Activated B cell treated with CpG ODN at 0.5 μM for 24 hours (primary cell): ENCODE measurements at regions not wholly inside any gene's neighbourhood (a gene's known extent, or its start where the extent isn't known, plus 50 kb on each side); places are given as distances from the start of the nearest gene placed in this dataset.

Source experiments
- ATAC-seq: fragments of 200-7000 bp; cut with Tn5 transposase; one replicate; pipeline ENCODE4 v1.10.0; 2021; ENCODE audit warnings: low read depth, mild to moderate bottlenecking, moderate library complexity
- CTCF ChIA-PET: fragments of 350-600 bp; sonication (Branson Sonifier 250); formaldehyde crosslinking; loops from one replicate; lab custom pipeline; 2021; ENCODE audit warnings: antibody characterized with exemption; lab: Charles Lee
- POLR2A ChIA-PET: fragments of 350-600 bp; sonication (Branson Sonifier 250); formaldehyde crosslinking; loops from one replicate; lab custom pipeline; 2021; ENCODE audit warnings: antibody characterized with exemption; lab: Charles Lee
- DNase-seq: peaks from one replicate; pipeline ENCODE4 v3.0.0; 2022
- H3K27ac Mint-ChIP-seq: one replicate; pipeline ENCODE4 v1.8.0; 2020; ENCODE audit warnings: mixed read lengths
- H3K27me3 Mint-ChIP-seq: one replicate; pipeline ENCODE4 v1.8.0; 2021; ENCODE audit warnings: mixed read lengths
- H3K36me3 Mint-ChIP-seq: one replicate; pipeline ENCODE4 v1.8.0; 2021; ENCODE audit warnings: low read depth, mixed read lengths
- H3K4me1 Mint-ChIP-seq: one replicate; pipeline ENCODE4 v1.8.0; 2021; ENCODE audit warnings: mixed read lengths
- H3K4me3 Mint-ChIP-seq: one replicate; pipeline ENCODE4 v1.8.0; 2020; ENCODE audit warnings: mild to moderate bottlenecking, mixed read lengths
- H3K9me3 Mint-ChIP-seq: one replicate; pipeline ENCODE4 v1.8.0; 2020; ENCODE audit warnings: mixed read lengths
- intact Hi-C: fragments of 100-400 bp; cut with micrococcal nuclease; formaldehyde crosslinking; loops from one replicate; pipeline ENCODE4 v1.15.1; 2024
- TF ChIP-seq, protein P1 (sequence below): fragments of 200-600 bp; IDR thresholded peaks from one replicate; pipeline ENCODE4 v1.8.0; 2022; ENCODE audit warnings: antibody characterized with exemption, mild to moderate bottlenecking

DNA sequence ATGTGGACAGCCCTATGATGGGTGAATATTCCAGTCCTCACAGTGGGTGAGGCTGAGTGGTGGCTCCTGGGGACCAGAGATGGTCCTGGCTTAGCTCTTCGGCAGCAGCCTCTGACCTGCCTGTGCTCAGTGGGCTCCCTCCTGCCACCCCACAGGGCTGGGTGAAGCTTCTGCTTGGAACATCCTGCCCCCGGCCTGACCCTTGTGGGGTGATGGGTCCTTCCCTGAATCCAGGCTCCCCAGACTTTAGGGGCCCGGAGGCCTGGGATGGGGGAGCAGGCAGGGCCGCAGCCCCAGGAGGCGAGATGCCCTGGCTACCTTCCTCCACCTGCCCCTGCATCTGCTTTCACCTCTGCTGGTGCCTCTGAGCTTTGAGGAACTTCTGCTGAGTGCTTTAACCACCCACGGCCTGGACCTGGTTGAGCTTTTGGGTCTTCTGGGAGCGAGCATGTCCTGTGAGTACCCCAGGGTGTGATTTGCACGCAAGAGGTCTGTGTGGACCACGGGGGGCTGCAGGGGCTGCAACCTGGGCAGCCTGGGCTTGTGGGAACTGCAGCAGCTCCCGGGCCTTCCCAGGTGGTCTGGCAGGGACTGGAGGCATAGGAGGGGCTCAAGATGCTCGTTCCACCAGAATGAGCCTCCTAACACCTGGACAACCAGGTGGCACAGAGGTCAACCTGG is 159.5 kb downstream of the KIF26A start:
- no peaks in the 10 kb centered on the region for H3K36me3 Mint-ChIP-seq
- H3K27ac Mint-ChIP-seq, result no peak overlapping the region
- H3K4me1 Mint-ChIP-seq, result no peaks in the 10 kb centered on the region
- no peaks in the 10 kb centered on the region for H3K9me3 Mint-ChIP-seq
- TF ChIP-seq, protein P1, sequence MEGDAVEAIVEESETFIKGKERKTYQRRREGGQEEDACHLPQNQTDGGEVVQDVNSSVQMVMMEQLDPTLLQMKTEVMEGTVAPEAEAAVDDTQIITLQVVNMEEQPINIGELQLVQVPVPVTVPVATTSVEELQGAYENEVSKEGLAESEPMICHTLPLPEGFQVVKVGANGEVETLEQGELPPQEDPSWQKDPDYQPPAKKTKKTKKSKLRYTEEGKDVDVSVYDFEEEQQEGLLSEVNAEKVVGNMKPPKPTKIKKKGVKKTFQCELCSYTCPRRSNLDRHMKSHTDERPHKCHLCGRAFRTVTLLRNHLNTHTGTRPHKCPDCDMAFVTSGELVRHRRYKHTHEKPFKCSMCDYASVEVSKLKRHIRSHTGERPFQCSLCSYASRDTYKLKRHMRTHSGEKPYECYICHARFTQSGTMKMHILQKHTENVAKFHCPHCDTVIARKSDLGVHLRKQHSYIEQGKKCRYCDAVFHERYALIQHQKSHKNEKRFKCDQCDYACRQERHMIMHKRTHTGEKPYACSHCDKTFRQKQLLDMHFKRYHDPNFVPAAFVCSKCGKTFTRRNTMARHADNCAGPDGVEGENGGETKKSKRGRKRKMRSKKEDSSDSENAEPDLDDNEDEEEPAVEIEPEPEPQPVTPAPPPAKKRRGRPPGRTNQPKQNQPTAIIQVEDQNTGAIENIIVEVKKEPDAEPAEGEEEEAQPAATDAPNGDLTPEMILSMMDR, result no peak
- no peak overlapping the region for H3K4me3 Mint-ChIP-seq
- H3K27me3 Mint-ChIP-seq, result peaks cover 3% of the 10 kb centered on the region
- POLR2A ChIA-PET, result no interaction called here
- DNase-seq, result no peak
- CTCF ChIA-PET, result no interaction called here
- intact Hi-C loops, result no loop called here
- no peak for ATAC-seq

DNA sequence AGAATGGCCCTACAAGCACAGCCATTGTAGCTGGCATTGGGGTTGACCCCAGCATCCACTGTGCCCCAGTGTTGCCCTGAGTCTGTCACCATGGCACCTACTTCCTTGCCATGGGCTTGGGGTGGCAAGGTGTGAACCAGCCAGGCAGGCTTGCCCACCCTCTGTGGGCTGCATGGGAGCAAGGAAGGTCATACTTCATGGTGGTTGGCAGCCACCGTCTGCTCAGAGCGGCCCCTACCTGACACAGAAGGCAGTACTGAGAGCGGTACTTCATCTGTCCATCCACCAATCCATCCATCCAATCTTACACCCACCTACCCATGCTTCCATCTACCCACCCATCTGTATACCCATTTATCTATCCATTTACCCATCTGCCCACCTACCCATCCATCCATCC is 160.1 kb downstream of the KIF26A start:
- POLR2A ChIA-PET, result no interaction called here
- Mint-ChIP-seq H3K9me3 (no peaks in the 10 kb centered on the region), H3K27me3 (peaks cover 2% of the 10 kb centered on the region), H3K4me1 (no peaks in the 10 kb centered on the region), H3K27ac (no peak overlapping the region), H3K4me3 (no peak overlapping the region), H3K36me3 (no peaks in the 10 kb centered on the region)
- CTCF ChIA-PET, result no interaction called here
- DNase-seq (no peak), ATAC-seq (no peak)
- intact Hi-C loops, result no loop called here
- TF ChIP-seq, protein P1, result no peak

DNA sequence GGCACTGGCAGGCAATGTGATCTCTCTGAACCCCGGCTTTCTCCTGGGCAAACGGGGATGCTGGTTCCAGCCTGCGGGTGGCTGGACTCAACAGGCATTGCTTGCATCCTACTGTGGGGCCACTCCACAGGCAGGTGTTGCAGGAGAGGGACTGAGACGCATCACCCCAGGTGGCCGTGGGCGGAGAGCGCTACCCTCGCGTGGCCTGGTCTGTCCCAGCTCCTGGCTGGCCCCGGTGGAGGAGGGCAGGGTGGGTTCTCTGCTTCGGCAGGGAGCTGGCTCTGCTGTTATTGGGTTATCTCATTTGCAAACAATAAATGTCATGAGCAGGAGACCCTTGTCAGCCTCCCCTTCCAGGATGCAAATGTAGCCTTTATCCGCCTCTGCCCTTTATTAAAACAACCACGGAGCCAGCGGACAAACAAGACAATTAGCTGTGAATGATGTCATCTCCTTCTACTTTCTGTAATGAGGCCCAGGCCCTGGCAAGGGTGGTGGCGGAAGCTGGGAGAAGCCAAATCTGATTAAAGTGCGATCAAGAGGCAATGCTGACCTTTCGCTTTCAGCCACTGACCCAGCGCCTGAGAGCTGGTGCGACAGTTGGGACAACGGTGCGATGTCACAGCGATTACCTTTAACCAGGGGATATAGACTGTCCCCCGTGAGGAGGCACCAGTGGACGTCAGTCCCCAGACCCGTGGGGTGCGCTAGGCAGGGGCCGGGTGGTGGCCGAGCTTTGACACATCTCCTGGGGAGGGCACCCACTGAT is 161.8 kb downstream of the KIF26A start:
- no peak overlapping the region for H3K27ac Mint-ChIP-seq
- H3K4me1 Mint-ChIP-seq, result no peaks in the 10 kb centered on the region
- peaks cover under 1% of the 10 kb centered on the region for H3K27me3 Mint-ChIP-seq
- no peak overlapping the region for H3K4me3 Mint-ChIP-seq
- no peaks in the 10 kb centered on the region for H3K9me3 Mint-ChIP-seq
- CTCF ChIA-PET, result no interaction called here
- DNase-seq (no peak), ATAC-seq (no peak)
- H3K36me3 Mint-ChIP-seq, result no peaks in the 10 kb centered on the region
- intact Hi-C loops, result no loop called here
- POLR2A ChIA-PET, result no interaction called here
- TF ChIP-seq, protein P1, result no peak

DNA sequence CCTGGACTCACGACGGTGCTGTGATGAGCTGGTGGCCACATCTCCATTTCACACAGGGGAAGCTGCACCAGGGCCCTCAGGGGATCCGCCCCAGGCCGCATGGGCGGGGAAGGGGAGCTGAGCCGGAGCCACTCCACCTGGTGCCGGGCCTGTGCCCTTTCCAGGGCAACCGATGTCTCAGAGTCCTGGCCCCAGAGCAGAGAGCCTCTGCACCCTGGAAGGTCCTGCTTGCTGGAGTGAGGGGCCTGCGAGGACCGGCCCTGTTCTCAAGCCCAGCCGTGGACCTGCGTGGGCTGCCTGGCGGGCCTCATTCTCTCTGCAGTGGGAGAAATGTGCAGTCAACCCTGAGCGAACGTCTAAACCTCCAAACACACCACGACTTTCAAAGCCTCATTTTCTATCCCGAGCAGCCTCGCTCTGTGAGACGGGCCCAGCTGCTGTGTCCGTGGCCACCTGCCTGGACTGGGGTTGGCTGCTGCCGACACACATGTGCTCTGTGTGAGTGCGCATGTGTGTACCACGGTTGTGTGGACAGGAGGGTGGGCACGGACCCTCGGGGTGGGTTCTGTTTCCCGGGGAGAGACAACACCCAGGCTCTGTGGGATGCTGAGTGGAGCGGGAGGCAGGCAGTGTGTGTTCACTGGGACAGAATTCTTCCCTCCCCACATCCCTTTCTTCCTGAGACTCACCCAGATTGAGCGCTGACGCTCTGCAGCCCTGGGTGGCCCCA is 163.5 kb downstream of the KIF26A start:
- H3K4me1 Mint-ChIP-seq, result no peaks in the 10 kb centered on the region
- H3K36me3 Mint-ChIP-seq, result no peaks in the 10 kb centered on the region
- TF ChIP-seq, protein P1, result no peak
- no peaks in the 10 kb centered on the region for H3K27me3 Mint-ChIP-seq
- no peaks in the 10 kb centered on the region for H3K9me3 Mint-ChIP-seq
- H3K27ac Mint-ChIP-seq, result no peak overlapping the region
- POLR2A ChIA-PET, result no interaction called here
- intact Hi-C loops, result no loop called here
- no peak for ATAC-seq
- H3K4me3 Mint-ChIP-seq, result no peak overlapping the region
- DNase-seq, result no peak
- CTCF ChIA-PET, result no interaction called here

DNA sequence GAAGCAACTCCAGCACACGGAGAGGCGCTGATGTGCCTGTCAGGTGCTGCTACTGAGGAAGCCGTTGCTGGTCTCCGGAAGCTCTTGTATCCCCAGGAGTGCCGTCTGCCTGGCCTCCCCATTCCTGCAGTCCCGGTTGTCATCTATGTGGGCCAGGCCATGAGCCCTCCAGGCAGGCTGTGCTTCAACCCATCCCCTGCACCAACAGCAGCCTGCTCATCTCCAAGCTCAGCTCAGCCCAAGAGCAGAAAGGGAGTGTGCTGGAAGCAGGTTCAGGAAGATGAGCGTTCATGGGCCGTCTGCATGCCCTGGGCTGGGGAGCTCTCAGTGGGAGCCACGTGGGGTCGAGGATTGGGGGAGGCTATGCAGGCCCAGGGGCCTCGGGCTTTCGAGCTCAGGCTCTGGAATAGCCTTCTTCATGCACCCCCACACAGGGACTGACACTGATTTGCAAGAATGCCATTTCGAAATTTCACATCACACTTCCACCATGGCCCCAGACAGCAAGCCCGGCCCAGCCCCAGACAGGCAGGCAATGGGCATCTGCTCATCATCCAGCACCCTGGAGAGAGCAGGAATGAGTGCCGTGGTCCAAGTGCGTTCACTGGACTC is 164.5 kb downstream of the KIF26A start:
- ChIA-PET POLR2A (no interaction called here), CTCF (no interaction called here)
- intact Hi-C loops, result no loop called here
- DNase-seq, result no peak
- TF ChIP-seq, protein P1, result no peak
- Mint-ChIP-seq H3K27ac (no peak overlapping the region), H3K36me3 (no peaks in the 10 kb centered on the region), H3K4me3 (no peak overlapping the region), H3K27me3 (no peaks in the 10 kb centered on the region), H3K4me1 (no peaks in the 10 kb centered on the region), H3K9me3 (no peaks in the 10 kb centered on the region)
- no peak for ATAC-seq
